AG10803 (cell line): ENCODE measurements at regions not wholly inside any gene's neighbourhood (a gene's known extent, or its start where the extent isn't known, plus 50 kb on each side); places are given as distances from the start of the nearest gene placed in this dataset.
A peak's percentile ranks its signal among the peaks of the same experiment; 100 is the strongest.

Experiments used
- DNase-seq: peaks from one replicate; pipeline ENCODE4 v3.0.0; 2010; ENCODE audit warnings: low read depth
- H3K4me3 ChIP-seq: 2 replicates; pipeline ENCODE4 v1.5.1; 2011; ENCODE audit warnings: mild to moderate bottlenecking, low read length, control low read depth
- CTCF ChIP-seq: conservative IDR thresholded peaks from 2 replicates; pipeline ENCODE4 v1.5.1; 2011; ENCODE audit warnings: mild to moderate bottlenecking, low read length, control low read depth, inconsistent platforms

GRCh38 chr16:64738321-64738960 is 383.4 kb downstream of the CDH11 start:
- no peak overlapping the region for H3K4me3 ChIP-seq
- DNase-seq, result peak; percentile 89
- TF ChIP-seq CTCF, result no peak

- TF ChIP-seq CTCF, result no peak
- H3K4me3 ChIP-seq, result no peak overlapping the region
- peak; percentile 29 for DNase-seq
Measured at GRCh38 chr16:64736857-64737256, 385.0 kb downstream of the CDH11 start.

- no peak for DNase-seq
- no peak overlapping the region for H3K4me3 ChIP-seq
- TF ChIP-seq CTCF, result no peak
Measured at GRCh38 chr16:64731891-64732290, 390.0 kb downstream of the CDH11 start.

GRCh38 chr16:64730261-64730660 is 391.6 kb downstream of the CDH11 start:
- no peak for TF ChIP-seq CTCF
- DNase-seq, result no peak
- no peak overlapping the region for H3K4me3 ChIP-seq

GRCh38 chr16:64724339-64724738 is 397.5 kb downstream of the CDH11 start:
- no peak for TF ChIP-seq CTCF
- H3K4me3 ChIP-seq, result no peak overlapping the region
- DNase-seq, result no peak

- no peak overlapping the region for H3K4me3 ChIP-seq
- TF ChIP-seq CTCF, result no peak
- DNase-seq, result no peak
Measured at GRCh38 chr16:64718486-64718885, 403.4 kb downstream of the CDH11 start.

GRCh38 chr16:64717871-64718270 is 404.0 kb downstream of the CDH11 start:
- TF ChIP-seq CTCF, result no peak
- no peak for DNase-seq
- no peak overlapping the region for H3K4me3 ChIP-seq
